IMR-90 (cell line): ENCODE measurements at regions not wholly inside any gene's neighbourhood (a gene's known extent, or its start where the extent isn't known, plus 50 kb on each side); places are given as distances from the start of the nearest gene placed in this dataset.

ENCODE experiments used
- ATAC-seq: fragments of 200-7000 bp; cut with Tn5 transposase; 2 replicates; pipeline ENCODE4 v1.9.1; 2020; ENCODE audit warnings: low read depth, mild to moderate bottlenecking, moderate library complexity
- BruUV-seq: library from RNA; stranded (reverse); fragments of 400-500 nt; replicated peaks from 2 replicates; lab custom pipeline; 2021; lab: Mats Ljungman, UMichigan
- CTCF ChIA-PET: fragments of 300-600 bp; formaldehyde crosslinking; extraction: SDS; loops from one replicate; lab custom pipeline; 2021; ENCODE audit warnings: antibody characterized with exemption; lab: Yijun Ruan, JAX
- POLR2A ChIA-PET: fragments of 300-600 bp; sonication (Branson Sonifier 250); formaldehyde crosslinking; loops from one replicate; lab custom pipeline; 2022; ENCODE audit warnings: antibody characterized with exemption; ENCODE audit not compliant: unreplicated experiment; lab: Charles Lee
- DNase-seq: peaks from one replicate; pipeline ENCODE4 v3.0.0; 2013
- H2AFZ ChIP-seq: replicated peaks from 2 replicates; pipeline ENCODE3; 2013; ENCODE audit warnings: low read length, mild to moderate bottlenecking; ENCODE audit not compliant: poor library complexity
- H2AK5ac ChIP-seq: 2 replicates; pipeline ENCODE4 v1.6.1; 2013; ENCODE audit warnings: low read depth, low read length, inconsistent platforms
- H2AK9ac ChIP-seq: replicated peaks from 2 replicates; pipeline ENCODE3; 2013; ENCODE audit warnings: mild to moderate bottlenecking, low read depth, low read length, moderate library complexity; ENCODE audit not compliant: poor library complexity
- H2BK120ac ChIP-seq: 2 replicates; pipeline ENCODE4 v1.6.1; 2013; ENCODE audit warnings: low read depth, low read length, inconsistent platforms
- H2BK15ac ChIP-seq: 3 replicates; pipeline ENCODE4 v1.6.1; 2013; ENCODE audit warnings: low read depth, low read length, inconsistent platforms
- H2BK20ac ChIP-seq: 2 replicates; pipeline ENCODE4 v1.6.1; 2013; ENCODE audit warnings: low read depth, mild to moderate bottlenecking, inconsistent platforms, low read length, moderate library complexity
- H2BK5ac ChIP-seq: 2 replicates; pipeline ENCODE4 v1.6.1; 2013; ENCODE audit warnings: mild to moderate bottlenecking, low read depth, low read length, inconsistent platforms; ENCODE audit not compliant: poor library complexity, severe bottlenecking
- H3K14ac ChIP-seq: replicated peaks from 2 replicates; pipeline ENCODE4 v1.6.1; 2013; ENCODE audit warnings: low read depth, low read length, inconsistent platforms
- H3K18ac ChIP-seq: 2 replicates; pipeline ENCODE4 v1.6.1; 2013; ENCODE audit warnings: low read depth, low read length, control low read depth
- H3K23ac ChIP-seq: 2 replicates; pipeline ENCODE4 v1.6.1; 2013; ENCODE audit warnings: low read depth, low read length, inconsistent platforms
- H3K27ac ChIP-seq: 2 replicates; pipeline ENCODE4 v1.5.1; 2013; ENCODE audit warnings: mild to moderate bottlenecking, control low read depth, low read length; ENCODE audit not compliant: insufficient read depth
- H3K27me3 ChIP-seq: 2 replicates; pipeline ENCODE4 v1.6.1; 2013; ENCODE audit warnings: low read length; ENCODE audit not compliant: control insufficient read depth, insufficient read depth
- H3K36me3 ChIP-seq: 2 replicates; pipeline ENCODE4 v1.6.1; 2013; ENCODE audit warnings: low read length, mixed read lengths; ENCODE audit not compliant: control insufficient read depth, insufficient read depth
- H3K4ac ChIP-seq: 2 replicates; pipeline ENCODE4 v1.6.1; 2013; ENCODE audit warnings: low read depth, low read length, inconsistent platforms
- H3K4me1 ChIP-seq: 2 replicates; pipeline ENCODE4 v1.6.1; 2013; ENCODE audit warnings: low read length, mixed read lengths; ENCODE audit not compliant: control insufficient read depth, insufficient read depth
- H3K4me2 ChIP-seq: 2 replicates; pipeline ENCODE4 v1.6.1; 2013; ENCODE audit warnings: low read depth, mild to moderate bottlenecking, control low read depth, low read length, moderate library complexity
- H3K4me3 ChIP-seq: 2 replicates; pipeline ENCODE4 v1.5.1; 2013; ENCODE audit warnings: low read depth, mild to moderate bottlenecking, control low read depth, low read length, moderate library complexity; ENCODE audit not compliant: insufficient read depth
- H3K56ac ChIP-seq: 2 replicates; pipeline ENCODE4 v1.6.1; 2013; ENCODE audit warnings: low read length, inconsistent platforms; ENCODE audit not compliant: insufficient read depth; ENCODE audit errors: extremely low read depth
- H3K79me1 ChIP-seq, 2 experiments: 2 replicates each; pipeline ENCODE4 v1.6.1; 2013; ENCODE audit warnings: low read length in 2 of 2, inconsistent platforms in 1 of 2, low read depth in 1 of 2
- H3K9ac ChIP-seq: 2 replicates; pipeline ENCODE4 v1.6.1; 2013; ENCODE audit warnings: low read depth, low read length, control low read depth
- H3K9me1 ChIP-seq: 2 replicates; pipeline ENCODE4 v1.6.1; 2013; ENCODE audit warnings: low read length, inconsistent platforms; ENCODE audit not compliant: insufficient read depth
- H3K9me3 ChIP-seq: 2 replicates; pipeline ENCODE4 v1.6.1; 2013; ENCODE audit warnings: low read length; ENCODE audit not compliant: control insufficient read depth, insufficient read depth
- H4K20me1 ChIP-seq: 2 replicates; pipeline ENCODE4 v1.6.1; 2013; ENCODE audit warnings: low read length, inconsistent platforms; ENCODE audit not compliant: insufficient read depth
- H4K5ac ChIP-seq: 2 replicates; pipeline ENCODE4 v1.6.1; 2013; ENCODE audit warnings: mild to moderate bottlenecking, low read depth, low read length, control low read depth
- H4K8ac ChIP-seq, 2 experiments: 2 replicates each; pipeline ENCODE4 v1.6.1; 2013; ENCODE audit warnings: low read depth in 2 of 2, low read length in 2 of 2, control low read depth in 1 of 2, inconsistent platforms in 1 of 2
- H4K91ac ChIP-seq: 2 replicates; pipeline ENCODE4 v1.6.1; 2013; ENCODE audit warnings: low read depth, low read length, inconsistent platforms; ENCODE audit not compliant: insufficient read depth
- USF2 ChIP-seq: fragments of 150-350 bp; IDR thresholded peaks from 2 replicates; pipeline ENCODE4 v1.6.1; 2017; ENCODE audit warnings: mild to moderate bottlenecking, antibody characterized with exemption, low read length, low read depth
- WGBS, 2 experiments: methylation state at CpG; one replicate each; pipeline versions ENCODE4 v1.1.5 to v1.1.7; 2013; ENCODE audit warnings: missing lambda C conversion rate in 2 of 2; ENCODE audit not compliant: insufficient read length in 1 of 2; ENCODE audit errors: extremely low coverage in 2 of 2; 5-methylcytosine and 5-hydroxymethylcytosine counted together
- dilution Hi-C: fragments of 300-500 bp; cut with HindIII; formaldehyde crosslinking; loops from one replicate; pipeline ENCODE4 v1.14.3; 2018; ENCODE audit warnings: low sequenced_read_pairs; ENCODE audit not compliant: unreplicated experiment
- in situ Hi-C: fragments of 300-500 bp; cut with MboI; formaldehyde crosslinking; loops from 3 replicates; pipeline ENCODE4 v1.14.3; 2019; ENCODE audit warnings: low sequenced_read_pairs, inconsistent platforms, mixed read lengths
- intact Hi-C: fragments of 100-400 bp; cut with micrococcal nuclease; formaldehyde crosslinking; loops from 2 replicates; pipeline ENCODE4 v1.10.0; 2022

GRCh38 chr5:174514983-174515394 is 209.4 kb upstream of the MSX2 start:
- Histone ChIP-seq H3K23ac (no peak overlapping the region), H2AK5ac (no peak overlapping the region), H3K79me1 (no peaks in the 10 kb centered on the region), H3K18ac (no peak overlapping the region), H4K5ac (no peak overlapping the region), H2AK9ac (no peak overlapping the region), H4K8ac (no peak overlapping the region), H3K9ac (no peak overlapping the region), H2AFZ (no peak overlapping the region), H3K14ac (no peak overlapping the region), H3K4ac (no peak overlapping the region), H3K56ac (no peak overlapping the region), H4K91ac (no peak overlapping the region), H3K36me3 (no peaks in the 10 kb centered on the region), H3K4me3 (no peak overlapping the region), H2BK5ac (no peak overlapping the region), H3K9me3 (no peaks in the 10 kb centered on the region), H2BK20ac (no peak overlapping the region), H3K4me2 (no peak overlapping the region), H3K4me1 (peaks cover 5% of the 10 kb centered on the region), H2BK120ac (no peak overlapping the region), H3K27ac (no peak overlapping the region), H3K9me1 (peaks cover 7% of the 10 kb centered on the region), H4K20me1 (no peaks in the 10 kb centered on the region), H3K27me3 (no peaks in the 10 kb centered on the region), H2BK15ac (no peak overlapping the region)
- intact Hi-C loops = no loop called here
- ChIA-PET POLR2A (no interaction called here), CTCF (no interaction called here)
- dilution Hi-C loops = no loop called here
- BruUV-seq = no TSS peak
- in situ Hi-C loops = no loop called here
- ATAC-seq = no peak
- whole genome bisulfite sequencing, 2 experiments = 60% methylated on average over 1 of the region's 10 CpGs; no CpG with 5 or more reads in 1 of the 2 experiments
- TF ChIP-seq USF2 = no peak
- DNase-seq = no peak
